NCI-H128 (cell line): ENCODE measurements at regions not wholly inside any gene's neighbourhood (a gene's known extent, or its start where the extent isn't known, plus 50 kb on each side); places are given as distances from the start of the nearest gene placed in this dataset.
"Not testable (repeated sequence)": the region's sequence is repeated elsewhere in the genome, so short reads cannot be mapped to it uniquely, and the experiment has no call there.

Source experiments
- DNase-seq: peaks from one replicate; lab custom pipeline; 2025; ENCODE audit not compliant: unreplicated experiment; lab: John Stamatoyannopoulos, UW

DNA sequence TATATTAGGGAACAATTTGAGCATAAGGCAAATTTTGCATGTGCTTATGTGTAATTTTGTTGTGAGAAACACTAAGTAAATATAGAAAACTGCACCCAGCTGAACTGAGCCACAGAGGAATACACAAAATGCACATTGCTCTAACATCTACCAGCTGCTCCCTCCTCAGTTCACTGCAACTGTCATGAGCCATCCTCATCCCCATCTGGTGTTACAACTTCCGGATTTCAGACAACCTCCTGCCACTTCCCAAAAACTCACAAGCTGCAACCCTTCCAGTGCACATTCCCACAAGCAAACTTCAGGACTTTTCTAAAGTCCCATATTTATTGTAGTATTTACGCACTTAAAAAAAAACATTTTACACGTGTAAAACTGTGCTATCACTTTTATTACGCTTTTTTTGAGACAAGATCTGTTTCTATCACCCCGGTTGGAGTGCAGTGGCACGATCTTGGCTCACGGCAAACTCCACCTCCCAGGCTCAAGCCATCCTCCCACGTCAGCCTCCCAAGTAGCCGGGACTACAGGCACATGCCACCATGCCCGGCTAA, 169.1 kb upstream of the TBX3 start:
- no peak for DNase-seq

DNA sequence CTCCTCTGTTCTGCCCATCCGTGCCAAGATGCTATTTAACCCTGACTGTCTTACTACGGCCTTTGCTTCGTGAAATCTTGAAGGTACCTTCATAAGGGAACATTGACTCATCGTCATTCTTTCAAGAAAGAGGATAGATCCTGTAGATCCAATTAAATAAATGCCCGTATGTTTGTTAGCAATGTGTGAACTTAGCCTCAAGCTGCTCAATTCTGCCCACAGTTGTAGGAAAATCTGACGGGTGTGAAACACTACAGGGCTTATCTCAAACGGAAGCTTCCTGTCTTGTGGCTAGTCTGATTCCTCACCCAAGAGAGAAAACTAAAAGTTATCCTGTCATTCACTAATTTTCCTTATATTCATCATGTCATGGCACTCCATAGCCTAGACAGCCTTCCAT, 168.0 kb upstream of the TBX3 start:
- DNase-seq, result no peak

DNA sequence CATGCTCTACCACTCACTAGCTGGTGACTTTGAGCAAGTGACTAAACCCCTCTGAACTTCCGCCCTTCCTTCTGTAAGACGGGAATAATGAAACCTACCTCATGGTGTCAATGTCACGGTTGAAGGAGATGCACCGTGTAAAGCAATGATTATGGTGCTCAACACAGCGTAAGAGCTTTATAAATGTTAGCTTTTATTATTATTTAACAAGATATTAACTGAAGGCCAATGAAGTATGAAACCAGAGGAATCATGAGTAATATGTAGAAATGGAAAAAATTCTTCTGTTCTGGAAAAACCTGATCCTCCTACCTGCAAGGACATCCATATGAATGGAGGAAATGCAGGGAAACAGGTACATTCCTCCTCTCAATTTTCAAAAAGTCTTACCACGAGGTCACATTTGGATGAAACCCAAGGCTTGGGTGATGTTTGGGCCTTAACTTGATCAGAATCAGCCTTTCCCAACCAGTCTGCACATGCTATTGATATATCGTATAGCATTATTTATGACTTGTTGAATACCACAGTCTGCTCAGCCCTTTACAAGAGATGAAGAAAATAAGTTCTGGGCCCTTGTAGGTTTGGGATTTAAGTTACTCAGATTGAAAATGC, 166.8 kb upstream of the TBX3 start:
- no peak for DNase-seq

DNA sequence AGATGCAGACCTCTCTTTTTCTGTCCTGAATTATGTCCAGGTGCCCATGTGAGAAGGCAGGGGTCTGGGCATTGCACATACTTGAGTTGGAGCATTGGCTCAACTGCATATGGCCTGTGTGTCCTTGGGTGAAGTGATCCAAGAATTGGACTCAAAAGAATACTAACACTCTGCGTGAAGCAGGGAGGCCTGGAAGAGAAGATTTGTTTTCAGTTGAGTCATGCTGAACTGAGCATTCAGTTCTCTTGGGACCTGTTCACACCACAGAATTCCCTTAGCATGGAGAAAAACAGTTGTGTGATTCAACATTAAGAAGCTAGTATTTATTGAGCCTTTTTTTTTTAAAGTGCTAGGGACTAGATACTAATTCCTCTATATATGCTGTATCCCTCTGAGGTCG, 164.7 kb upstream of the TBX3 start:
- DNase-seq, result no peak

DNA sequence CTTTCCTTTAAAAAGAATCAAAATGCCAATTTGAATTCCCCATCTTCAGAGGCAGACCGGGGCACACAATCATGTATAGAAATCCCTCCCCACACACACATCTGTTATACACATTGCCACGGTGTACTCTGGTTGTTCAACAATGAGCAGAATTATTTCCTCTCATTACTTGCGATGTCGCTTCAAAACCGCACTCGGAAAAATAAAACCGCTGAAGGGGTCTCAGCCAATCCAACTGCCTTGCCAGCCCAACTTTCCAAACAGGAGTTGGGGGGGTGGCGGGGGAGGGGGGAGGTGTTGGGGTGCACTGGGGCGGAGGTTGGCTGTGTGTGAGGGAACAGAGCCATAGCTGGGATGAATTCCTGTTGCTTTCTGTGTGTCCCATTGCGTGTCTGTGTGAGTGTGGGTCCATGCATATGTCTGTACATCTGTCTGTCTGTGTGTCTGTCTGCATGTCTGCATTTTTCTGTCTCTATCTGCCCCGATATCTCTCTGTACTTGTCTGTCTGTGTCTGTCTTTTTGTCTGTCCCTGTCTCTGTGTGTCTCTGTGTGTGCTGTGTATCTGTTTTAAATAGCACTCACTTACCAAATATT, 163.6 kb upstream of the TBX3 start:
- DNase-seq, result no peak

DNA sequence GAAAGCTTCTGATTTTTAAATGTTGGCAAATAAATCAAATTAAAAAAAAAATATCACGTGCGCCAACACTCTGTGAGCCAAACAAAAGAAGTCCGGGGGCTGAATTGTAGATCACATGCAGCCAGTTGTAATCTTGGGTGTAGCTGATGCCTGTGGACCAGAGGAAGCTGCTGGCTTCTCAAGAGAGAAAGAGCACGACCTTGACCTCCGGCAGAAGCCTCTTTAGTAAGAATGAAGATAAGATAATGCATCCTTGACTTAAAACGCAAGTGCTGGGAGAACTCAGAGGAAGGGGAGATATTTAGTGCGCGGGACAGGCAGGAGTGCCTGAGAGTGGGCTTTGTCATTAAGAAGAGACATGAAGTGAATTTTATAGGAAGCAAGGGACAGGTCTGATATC, 162.8 kb upstream of the TBX3 start:
- DNase-seq, result no peak

DNA sequence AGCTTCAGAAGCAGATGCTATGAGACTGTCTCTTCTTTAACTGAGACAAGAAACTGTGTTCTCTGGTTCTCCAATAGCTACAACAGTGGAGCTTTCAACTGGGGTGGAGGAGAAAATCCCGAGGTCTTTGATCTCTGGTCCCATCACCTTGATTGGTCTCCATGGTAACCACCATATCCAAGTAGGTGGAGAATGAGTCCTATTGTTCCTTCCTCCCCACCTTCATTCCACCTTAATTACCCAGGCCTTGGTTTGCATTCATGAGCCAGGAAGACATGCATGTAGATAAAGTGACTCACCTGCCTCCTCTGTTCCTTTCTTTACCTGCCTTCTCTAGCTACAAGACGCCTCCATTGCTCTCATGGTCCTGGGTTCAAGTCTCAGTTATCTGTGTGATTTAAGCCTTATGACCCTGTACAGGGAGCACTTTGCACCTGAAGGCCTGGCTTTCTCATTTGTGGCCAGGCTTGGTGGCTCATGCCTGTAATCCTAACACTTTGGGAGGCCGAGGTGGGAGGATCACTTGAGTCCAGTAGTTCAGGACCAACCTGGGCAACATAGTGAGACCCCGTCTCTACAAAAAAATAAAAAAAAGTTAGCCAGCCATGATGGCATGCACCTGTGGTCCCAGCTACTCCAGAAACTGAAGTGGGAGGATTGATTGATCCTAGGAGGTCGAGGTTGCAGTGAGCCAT, 157.7 kb upstream of the TBX3 start:
- no peak for DNase-seq

DNA sequence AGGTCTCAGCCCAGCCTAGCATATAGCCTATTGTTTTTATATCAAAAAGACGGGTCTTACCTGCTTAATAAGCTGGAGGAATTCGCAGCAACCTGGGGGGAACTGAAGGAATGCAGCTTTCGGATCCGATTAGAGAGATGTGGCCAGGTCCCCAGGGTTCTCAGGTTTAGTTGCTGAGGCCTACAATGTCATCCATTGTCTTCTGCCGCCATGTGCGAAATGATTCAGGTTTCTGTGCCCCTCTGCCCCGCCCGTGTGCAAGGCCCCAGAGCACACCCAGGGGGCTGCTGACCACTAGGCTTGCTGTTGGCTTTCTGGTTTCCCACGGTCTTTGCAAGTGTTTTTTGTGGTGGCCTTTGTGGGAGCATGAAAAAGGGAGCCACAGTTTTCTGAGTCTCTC, 154.5 kb upstream of the TBX3 start:
- DNase-seq, result no peak

DNA sequence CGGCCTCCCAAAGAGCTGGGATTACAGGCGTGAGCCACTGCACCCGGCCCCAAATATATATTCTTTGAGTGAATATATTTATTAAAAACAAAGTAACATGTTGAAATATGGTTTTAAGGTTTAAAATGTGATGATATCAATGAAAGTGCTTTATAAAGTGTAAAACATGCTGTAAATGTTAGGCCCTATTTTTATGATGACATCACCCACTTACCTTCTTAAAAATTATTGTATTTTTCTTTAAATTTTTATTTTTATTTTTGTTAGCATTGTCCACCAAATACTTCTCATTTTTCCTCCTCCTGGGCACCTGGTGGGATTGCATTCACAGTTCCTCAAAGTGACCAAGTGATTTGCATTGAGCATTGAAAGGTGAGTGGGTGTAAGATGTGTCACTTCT, 152.6 kb upstream of the TBX3 start:
- no peak for DNase-seq

DNA sequence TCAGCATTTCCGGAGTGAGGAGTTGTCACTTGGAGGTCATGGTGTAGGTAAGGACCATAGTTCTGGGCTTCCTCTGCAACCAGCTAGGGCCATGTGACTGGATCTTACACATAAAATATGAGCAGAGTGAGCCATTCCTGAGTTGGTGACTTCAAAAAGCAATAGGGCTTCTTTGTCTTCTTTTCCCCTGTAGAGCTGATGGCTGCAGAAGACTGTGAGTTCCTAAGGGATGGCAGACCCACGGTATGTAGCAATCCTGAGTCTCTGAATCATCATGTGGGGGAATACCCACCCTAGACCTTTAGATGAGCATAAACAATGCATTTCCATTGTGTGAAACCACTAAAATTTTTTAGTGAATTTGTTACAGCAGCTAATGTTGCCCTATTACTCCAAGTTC, 151.1 kb upstream of the TBX3 start:
- no peak for DNase-seq

DNA sequence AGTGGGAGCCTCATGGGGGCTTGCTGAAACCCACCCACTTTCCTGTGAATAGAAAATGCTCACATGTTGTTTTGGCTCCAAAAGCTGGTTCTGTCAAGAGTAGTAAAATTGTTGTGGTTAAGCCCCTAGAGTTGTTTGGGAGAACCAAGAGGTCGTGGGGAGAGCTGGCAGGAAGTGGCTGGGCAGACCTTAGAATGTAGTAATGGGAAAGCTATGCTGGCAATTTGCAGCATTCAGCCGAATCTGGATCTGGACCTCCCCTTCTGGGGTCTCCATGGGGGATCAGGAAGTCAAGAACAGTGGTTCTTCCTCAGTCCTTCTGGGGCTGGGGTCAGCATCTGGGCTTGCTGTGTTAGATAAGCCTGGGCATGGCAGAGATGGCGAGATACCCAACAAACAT, 150.6 kb upstream of the TBX3 start:
- no peak for DNase-seq

DNA sequence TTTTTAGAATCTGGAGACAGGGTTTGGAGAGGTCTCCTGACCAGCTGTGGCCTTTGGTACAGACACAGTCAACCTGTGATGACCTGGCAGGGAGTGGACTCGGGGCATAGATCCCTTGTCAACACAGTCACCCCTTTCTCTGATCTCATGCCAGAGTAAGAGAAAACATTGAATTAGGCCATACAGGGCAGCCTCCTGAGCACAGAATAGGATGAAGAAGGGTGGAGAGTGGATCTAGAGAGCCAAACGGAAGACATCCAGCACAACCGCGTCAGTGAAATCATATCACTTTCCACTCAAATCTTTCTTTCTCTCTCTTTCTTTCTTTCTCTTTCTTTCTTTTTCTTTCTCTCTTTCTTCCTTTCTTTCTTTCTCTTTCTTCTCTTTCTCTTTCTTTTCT, 145.9 kb upstream of the TBX3 start:
- no peak for DNase-seq

DNA sequence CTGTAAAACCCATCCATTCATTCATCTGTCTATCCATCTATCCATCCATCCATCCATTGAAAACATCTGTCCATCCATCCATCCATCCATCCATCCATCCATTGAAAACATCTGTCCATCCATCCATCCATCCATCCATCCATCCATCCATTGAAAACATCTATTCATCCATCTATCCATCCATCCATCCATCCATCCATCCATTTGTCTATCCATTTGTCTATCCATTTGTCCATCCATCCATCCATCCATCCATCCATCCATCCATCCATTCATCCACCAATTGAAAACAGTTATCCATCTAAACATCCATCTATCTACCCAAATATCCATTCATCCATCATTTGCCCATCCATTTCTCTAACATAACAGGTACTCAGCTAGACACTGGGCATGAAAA, 145.3 kb upstream of the TBX3 start:
- not testable (repeated sequence) for DNase-seq

DNA sequence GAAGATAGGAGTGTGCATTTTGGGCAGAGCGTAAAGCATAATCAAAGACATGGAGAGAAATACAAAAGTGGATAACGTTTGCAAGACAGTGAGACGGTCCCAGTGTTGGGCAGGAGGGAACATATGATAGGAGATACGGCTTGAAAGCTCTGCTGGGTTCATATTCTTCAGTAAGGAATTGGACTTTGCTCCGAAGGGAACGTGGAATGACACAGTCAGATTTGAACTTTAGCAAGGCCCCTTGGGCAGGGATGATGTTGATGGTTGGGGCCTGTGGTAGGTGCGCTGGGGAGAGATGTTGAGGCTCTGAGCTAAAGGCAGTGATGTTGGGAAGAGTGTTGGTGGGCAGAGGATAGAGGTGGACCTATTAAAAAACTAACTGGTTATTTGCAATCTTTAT, 143.5 kb upstream of the TBX3 start:
- DNase-seq, result no peak

DNA sequence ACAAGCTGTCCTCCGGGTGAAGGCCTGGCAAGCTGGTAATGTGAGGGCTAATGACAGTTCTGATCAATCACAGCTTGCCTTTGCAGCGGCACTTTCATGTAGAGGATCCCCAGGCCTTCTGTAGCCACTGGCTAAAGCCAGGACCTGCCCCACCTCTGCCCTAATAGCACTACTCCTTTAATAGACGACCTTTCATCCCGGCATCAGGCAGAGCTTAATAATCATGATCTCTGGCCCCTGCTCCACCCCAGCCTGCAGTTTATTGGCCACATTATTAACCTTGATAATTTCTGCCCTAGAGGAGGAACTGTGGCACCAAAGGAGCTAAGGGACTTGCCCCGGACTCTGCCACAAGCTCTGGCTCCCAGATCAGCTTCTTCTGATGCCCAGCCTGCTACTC, 142.3 kb upstream of the TBX3 start:
- DNase-seq, result no peak

DNA sequence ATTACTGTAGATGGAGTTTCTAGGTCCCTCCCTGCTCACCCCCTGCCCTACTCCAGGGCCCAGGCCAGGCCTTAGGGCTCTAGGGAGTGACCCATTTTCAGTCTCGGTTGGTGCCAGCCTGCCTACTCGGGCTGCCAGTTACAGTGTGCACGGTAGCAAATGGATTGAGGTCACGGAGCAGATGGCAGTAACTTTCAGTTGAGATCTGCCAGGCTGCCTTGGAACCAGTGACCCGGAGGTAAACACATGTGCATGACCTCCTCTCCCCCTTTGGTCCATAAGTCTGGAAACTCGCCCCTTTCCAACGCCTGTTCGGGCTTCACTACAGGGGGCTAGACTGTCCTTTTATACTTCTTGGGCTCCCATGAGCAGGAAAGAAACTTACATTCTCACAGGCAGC, 139.7 kb upstream of the TBX3 start:
- no peak for DNase-seq

DNA sequence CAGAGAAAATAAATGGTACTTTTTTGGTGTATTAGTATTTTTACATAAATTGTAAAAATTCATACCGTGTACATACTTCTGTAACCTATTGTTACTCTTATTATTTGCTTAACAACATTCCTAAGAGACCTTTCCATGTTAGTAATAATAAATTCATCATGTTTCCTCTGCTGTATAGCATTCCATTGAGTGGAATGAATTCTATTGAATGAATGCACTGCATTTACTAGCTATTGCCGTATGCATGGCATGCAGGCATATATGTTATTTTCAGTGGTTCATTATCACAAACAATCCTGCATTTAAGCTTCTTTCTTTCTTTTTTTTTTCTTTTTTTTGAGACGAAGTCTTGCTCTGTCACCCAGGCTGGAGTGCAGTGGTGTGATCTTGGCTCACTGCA, 137.6 kb upstream of the TBX3 start:
- no peak for DNase-seq

DNA sequence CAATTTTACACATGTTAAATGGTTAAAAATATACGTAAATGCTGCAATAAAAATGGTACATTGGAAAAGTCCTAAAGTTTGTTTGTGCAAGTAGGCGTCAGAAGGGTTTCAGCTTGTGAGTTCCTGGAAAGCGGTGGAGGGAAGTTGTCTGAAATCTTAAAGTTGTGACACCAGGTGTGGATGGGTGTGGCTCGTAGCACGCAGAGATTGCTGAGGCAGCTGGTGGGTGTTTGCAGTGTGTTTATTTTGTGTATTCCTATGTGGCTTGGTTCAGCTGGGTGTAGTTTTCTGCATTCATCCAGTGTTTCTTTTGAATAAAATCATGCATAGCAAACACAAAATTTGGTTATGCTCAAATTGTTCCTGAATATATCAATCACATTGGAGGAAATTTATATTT, 136.8 kb upstream of the TBX3 start:
- DNase-seq, result no peak

DNA sequence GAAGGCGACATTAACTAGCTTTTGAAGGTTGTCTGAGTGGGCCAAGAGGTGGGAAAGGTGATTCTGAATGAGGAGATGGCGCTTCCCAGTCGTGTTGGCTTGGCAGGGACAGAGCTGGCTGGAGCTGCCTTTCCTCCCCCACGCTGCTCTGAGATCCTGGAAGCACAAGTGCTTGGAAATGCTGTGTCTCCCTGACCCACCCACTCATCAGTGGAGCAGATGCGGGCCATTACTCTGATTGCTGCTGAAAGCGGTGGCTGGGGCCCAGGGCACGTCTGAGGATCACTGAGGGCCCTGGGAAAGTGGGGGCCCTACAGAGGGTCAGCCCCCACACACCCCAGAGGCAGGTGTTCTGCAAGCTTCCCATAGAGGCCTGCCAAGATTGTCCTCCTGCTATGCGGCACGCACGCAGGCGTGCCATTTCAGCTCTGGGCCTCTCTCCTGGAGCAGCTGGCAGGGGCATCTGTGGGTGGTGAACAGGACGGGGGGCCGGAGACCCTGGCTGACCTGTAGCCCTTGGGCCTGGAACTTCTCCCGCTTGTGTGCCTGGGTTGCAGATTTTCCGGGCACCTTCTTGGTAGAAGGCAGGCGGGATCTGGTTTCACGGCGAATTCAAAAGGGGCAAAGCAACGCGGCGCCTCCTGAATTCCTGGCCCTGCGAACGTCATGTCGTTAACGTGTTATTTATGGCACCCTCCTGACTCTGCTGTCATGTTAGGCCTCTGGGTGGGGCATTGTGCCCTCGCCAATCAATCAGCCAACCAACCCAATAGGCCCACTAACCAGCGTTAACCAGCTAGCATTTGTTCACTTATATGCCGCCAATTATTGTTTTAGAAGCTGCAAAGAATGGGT, 133.8 kb upstream of the TBX3 start:
- no peak for DNase-seq

DNA sequence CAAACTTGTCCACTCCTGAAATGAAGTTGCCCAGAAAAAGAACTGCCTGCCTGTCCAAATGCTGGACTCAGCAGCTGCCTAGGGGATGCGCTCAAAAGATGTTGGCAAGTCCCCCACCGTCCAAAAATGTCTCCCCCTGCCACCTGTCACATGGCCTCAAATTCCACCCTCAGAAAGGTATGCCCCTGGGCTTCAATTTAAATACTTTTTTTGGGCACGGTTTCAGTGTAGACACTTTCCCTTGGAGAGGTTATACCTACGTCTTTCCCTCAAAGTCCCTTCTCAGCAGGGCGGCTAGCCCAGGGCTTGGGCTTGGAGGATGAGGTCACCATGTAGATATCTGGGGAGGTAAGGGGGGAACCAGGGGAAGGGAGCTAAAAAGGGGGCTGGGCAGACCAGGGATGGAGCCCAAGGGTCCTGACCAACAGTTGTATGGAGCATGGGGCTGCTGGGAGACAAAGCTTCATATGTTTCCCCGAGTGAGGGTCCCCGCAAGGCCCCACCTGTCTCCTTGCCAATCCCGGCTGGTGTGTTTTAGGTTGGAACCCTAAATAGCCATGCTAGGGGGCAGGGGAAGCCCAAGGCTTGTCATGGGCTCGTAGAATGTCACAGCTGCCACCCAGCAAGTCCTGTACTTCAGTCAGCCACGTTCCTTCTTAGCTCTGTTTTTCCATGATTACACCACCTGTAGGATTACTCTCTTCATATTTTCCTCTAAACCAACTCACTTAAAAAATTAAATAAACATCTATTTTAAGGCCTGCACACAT, 131.2 kb upstream of the TBX3 start:
- no peak for DNase-seq
